Medulla oblongata (tissue), 1 donor: ENCODE measurements at regions not wholly inside any gene's neighbourhood (a gene's known extent, or its start where the extent isn't known, plus 50 kb on each side); places are given as distances from the start of the nearest gene placed in this dataset.
"Not testable (repeated sequence)": the region's sequence is repeated elsewhere in the genome, so short reads cannot be mapped to it uniquely, and the experiment has no call there.

Experiments used
- DNase-seq: peaks from one replicate; pipeline ENCODE4 v3.0.0-alpha.2; 2015; ENCODE audit errors: extremely low spot score

- no peak for DNase-seq
Measured at GRCh38 chr6:8624665-8625064, 189.3 kb upstream of the SLC35B3 start.

DNA sequence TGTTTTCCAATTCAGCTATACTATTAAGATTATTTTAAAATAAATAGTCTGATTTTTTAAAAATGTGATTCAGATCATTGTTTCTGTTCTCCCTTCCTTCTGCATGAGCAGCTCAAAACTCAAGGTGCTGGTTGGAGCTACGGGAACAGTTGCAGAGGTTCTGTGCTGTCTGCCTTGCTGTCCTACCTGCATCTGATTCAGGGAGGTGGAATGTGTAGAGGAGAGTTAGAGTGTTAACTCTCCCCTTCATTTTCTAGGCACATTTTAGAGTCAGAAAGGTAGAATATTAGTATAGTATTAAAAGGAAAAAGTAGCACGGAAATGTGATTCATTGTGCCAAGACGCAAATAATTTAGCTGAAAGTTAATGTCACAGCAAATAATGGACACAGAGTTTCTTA lies 188.1 kb upstream of the SLC35B3 start:
- DNase-seq: no peak

GRCh38 chr6:8619853-8620252 lies 184.5 kb upstream of the SLC35B3 start:
- no peak for DNase-seq

- not testable (repeated sequence) for DNase-seq
Measured at GRCh38 chr6:8619408-8619807, 184.1 kb upstream of the SLC35B3 start.

GRCh38 chr6:8608737-8609136 lies 173.4 kb upstream of the SLC35B3 start:
- DNase-seq: no peak

DNA sequence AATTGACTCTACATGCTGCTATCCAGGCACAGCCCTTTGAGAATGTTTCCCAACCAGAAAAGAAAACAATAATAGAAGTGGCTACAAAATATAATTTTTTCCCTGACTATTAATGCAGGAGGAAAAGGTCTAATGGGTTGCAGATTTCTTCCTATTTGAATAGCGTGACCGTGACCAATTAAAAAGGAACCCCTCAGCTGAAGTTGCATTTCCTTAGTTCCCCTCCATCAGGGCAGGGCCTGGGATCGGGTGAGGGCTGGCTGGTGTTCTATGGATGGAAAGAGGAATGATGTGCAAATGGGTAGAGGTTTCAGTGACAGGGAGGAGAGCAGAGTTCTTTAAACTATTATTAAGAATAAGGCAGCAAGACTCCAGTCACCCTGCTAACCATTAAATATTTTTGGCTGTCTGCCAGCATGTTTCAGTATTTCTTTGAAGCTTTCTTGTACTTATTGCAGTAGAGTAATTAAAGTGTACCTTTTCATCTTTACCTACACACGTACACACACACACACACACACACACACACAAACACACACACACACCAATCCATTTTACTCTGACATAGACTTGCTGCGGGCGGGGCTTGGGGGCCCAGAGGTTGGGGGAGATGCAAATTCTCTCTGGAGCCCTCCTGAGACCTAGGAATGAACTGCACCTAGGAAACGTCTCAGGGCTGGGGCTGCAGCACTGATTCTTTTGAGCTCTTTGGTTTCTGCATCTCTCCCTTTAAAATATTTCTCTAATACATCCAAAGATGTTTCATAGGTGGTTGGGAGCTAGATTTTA lies 154.8 kb upstream of the SLC35B3 start:
- no peak for DNase-seq

GRCh38 chr6:8588176-8588575 lies 152.8 kb upstream of the SLC35B3 start:
- DNase-seq: no peak

DNA sequence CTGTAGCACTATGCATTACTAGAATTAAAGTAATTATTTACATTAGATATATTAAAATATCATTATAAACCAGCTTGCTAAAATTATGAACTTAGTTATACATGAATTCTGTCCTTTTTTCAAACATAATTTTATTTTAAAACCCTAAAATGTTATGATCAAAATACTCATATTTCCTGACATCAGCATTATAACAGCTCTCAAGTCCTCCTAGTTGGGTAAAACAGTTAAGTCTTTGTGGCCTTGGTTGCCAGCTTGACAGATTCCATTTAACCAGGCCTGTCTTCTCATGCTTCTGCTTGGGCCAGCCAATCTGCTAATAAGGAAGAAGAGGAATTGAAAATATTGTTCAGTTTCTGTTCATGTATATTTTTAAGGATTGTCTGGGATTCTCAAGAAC lies 147.9 kb upstream of the SLC35B3 start:
- DNase-seq: no peak

GRCh38 chr6:8579372-8579771 lies 144.0 kb upstream of the SLC35B3 start:
- DNase-seq: no peak

DNA sequence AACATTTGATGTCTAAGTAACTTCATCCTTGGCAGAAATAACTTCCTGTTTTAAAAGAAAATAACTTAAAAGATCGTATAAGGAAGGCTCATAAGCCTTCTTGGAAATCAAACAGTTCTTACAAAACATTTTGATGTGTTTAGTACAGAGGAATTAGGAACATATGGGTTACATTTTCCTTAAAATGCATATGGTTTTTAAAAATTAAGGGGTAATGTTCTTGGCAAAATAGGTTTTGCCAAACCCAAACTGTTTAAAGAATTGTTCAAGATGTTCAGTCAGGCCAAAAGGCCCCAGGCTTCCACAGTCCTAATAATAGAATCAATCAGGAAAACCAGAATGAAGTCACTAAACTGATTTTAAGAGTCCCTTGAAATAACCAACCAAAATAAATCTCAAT lies 142.7 kb upstream of the SLC35B3 start:
- DNase-seq: no peak

GRCh38 chr6:8574749-8575468 lies 139.6 kb upstream of the SLC35B3 start:
- no peak for DNase-seq

GRCh38 chr6:8574311-8574710 lies 139.0 kb upstream of the SLC35B3 start:
- DNase-seq: no peak

DNA sequence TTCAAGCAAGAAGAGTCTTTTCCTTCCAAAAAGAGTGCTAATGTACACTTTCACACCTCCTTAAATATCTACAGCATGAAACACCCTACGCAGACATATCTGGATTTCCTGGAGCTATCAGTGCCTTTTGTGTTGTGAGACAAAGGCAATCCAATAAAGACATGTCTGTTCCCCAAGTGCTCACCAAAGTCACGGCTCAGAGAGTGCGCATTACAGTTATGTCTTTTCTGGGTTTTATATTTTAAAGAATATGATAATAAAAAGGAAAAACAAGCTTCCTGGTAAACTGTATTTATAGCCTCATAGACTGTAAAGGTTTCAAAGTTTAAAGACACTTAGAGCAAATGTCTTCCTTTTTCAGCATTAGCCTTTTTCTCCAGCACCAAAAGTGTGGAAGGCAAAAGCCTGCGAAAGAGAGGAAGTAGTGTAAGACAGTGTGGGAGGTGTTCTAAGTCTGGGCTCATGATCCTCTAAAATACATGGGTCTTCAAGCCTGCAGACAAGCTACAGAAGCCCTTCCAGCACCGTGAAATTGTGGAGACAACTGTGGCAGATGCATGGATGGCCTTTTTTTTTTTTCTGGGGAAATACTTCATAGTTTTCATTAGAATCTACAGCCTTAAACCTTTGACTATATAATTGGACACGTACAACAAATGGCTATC lies 135.0 kb upstream of the SLC35B3 start:
- no peak for DNase-seq

GRCh38 chr6:8562125-8562524 lies 126.8 kb upstream of the SLC35B3 start:
- DNase-seq: no peak

DNA sequence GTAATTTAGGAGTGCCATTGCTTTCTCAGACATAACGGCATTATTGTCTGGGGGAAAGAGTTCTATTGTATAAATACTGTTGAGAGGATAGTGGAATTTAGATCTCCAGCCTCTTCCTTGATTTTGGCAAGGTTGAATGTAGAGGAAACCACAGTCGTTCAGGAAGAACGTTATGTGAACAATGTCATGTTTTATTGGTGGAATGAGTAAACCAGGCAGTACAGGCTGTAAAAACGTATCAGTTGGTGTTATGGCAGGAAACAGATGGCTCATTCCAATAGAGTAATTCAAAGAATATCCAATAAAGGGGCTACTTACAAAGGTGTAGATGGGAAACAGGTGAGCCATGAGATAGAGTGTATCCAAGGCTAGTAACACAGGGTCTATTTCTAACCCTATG lies 123.6 kb upstream of the SLC35B3 start:
- DNase-seq: no peak

GRCh38 chr6:8557014-8557748 lies 121.8 kb upstream of the SLC35B3 start:
- DNase-seq: no peak

- no peak for DNase-seq
Measured at GRCh38 chr6:8556370-8557013, 121.1 kb upstream of the SLC35B3 start.

DNA sequence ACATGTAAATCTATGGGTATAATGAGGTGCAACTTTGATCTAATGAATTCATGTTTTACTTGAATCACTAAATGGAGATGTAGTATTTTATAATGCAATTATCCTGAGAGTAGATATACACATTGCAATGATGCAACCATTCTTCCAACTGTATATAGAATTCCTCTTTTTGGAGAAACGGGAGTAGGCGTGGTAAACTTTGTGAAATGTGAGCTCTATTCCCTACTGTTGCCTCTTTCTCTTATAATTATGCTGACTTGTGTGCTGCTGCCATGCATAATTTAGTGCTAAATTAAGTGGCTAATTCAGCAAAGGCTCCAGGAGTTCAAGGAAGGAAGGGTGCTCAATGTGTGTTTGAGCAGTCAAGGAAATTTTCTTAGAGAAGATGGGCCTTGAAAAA lies 116.6 kb upstream of the SLC35B3 start:
- DNase-seq: no peak

DNA sequence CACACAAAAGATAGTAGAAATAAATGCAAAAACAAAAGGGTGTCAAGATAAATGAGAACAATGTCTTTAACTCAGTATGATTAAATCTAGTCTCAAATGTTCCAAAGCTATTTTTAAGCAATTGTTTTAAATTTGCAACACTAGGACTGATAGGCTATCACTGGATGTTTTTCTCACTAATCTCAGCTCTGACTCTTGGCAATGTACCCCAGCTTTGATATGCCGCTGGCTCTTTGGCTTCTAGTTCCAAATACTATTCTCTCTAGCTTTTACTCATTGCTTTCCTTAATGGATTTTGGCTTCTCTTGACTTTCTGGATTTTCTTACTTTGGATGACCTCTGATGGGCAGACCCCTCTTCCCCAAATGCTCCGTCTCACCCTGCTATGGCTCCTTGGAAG lies 116.0 kb upstream of the SLC35B3 start:
- no peak for DNase-seq

GRCh38 chr6:8549074-8549790 lies 113.9 kb upstream of the SLC35B3 start:
- no peak for DNase-seq

DNA sequence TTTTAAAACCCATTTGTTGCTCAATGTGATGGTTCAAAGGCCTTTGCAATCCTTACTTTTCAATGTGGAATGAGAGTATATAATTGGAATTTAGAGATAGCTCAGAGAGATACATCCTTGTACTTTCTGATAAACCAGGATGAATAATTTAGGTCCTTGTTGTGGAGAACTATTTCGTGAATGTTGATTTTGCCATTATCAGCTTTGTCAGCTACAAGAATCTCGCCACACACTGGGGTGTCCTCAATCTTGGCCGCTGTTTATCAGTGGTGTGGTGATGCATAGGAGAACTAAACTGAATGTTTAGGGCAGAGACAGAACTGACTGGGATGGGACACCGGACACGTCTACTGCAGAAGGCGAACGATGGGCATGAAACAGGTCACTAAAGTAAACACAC lies 111.2 kb upstream of the SLC35B3 start:
- no peak for DNase-seq
